ES-I3 (cell line): ENCODE measurements at regions not wholly inside any gene's neighbourhood (a gene's known extent, or its start where the extent isn't known, plus 50 kb on each side); places are given as distances from the start of the nearest gene placed in this dataset.

Experiments used
- H3K36me3 ChIP-seq: 2 replicates; pipeline ENCODE4 v1.6.1; 2013; ENCODE audit warnings: mild to moderate bottlenecking, low read length, control low read depth, moderate library complexity; ENCODE audit not compliant: insufficient read depth
- H3K4me1 ChIP-seq: 2 replicates; pipeline ENCODE4 v1.6.1; 2013; ENCODE audit warnings: mild to moderate bottlenecking, control low read depth, low read length; ENCODE audit not compliant: insufficient read depth
- H3K9ac ChIP-seq: 2 replicates; pipeline ENCODE4 v1.6.1; 2013; ENCODE audit warnings: low read depth, mild to moderate bottlenecking, low read length, moderate library complexity
- H3K9me3 ChIP-seq: 2 replicates; pipeline ENCODE4 v1.6.1; 2013; ENCODE audit warnings: mild to moderate bottlenecking, low read length, moderate library complexity; ENCODE audit not compliant: control insufficient read depth, insufficient read depth

- Histone ChIP-seq H3K4me1 (no peaks in the 10 kb centered on the region), H3K9ac (no peak overlapping the region), H3K9me3 (no peaks in the 10 kb centered on the region), H3K36me3 (no peaks in the 10 kb centered on the region)
Observed at GRCh38 chr14:34187519-34188044, 236.7 kb upstream of the EGLN3 start.

GRCh38 chr14:34187061-34187460 is 236.2 kb upstream of the EGLN3 start:
- no peak overlapping the region for H3K9ac ChIP-seq
- no peaks in the 10 kb centered on the region for H3K4me1 ChIP-seq
- H3K36me3 ChIP-seq: no peaks in the 10 kb centered on the region
- no peaks in the 10 kb centered on the region for H3K9me3 ChIP-seq

GRCh38 chr14:34184126-34184525 is 233.3 kb upstream of the EGLN3 start:
- H3K9me3 ChIP-seq: no peaks in the 10 kb centered on the region
- peaks cover 5% of the 10 kb centered on the region; the same call in 1 of the 2 replicates for H3K4me1 ChIP-seq
- H3K36me3 ChIP-seq: no peaks in the 10 kb centered on the region
- H3K9ac ChIP-seq: no peak overlapping the region

GRCh38 chr14:34183478-34183877 is 232.6 kb upstream of the EGLN3 start:
- H3K9me3 ChIP-seq: no peaks in the 10 kb centered on the region

GRCh38 chr14:34181338-34181737 is 230.5 kb upstream of the EGLN3 start:
- Histone ChIP-seq H3K4me1 (peaks cover 5% of the 10 kb centered on the region; the same call in 1 of the 2 replicates), H3K9ac (no peak overlapping the region), H3K9me3 (no peaks in the 10 kb centered on the region), H3K36me3 (no peaks in the 10 kb centered on the region)

More at GRCh38 chr14:34183478-34183877, 232.6 kb upstream of the EGLN3 start:
- H3K9ac ChIP-seq: no peak overlapping the region
- peaks cover 5% of the 10 kb centered on the region; the same call in 1 of the 2 replicates for H3K4me1 ChIP-seq
- no peaks in the 10 kb centered on the region for H3K36me3 ChIP-seq

GRCh38 chr14:34180869-34181268 is 230.0 kb upstream of the EGLN3 start:
- H3K4me1 ChIP-seq: peaks cover 5% of the 10 kb centered on the region; the same call in 1 of the 2 replicates
- no peaks in the 10 kb centered on the region for H3K9me3 ChIP-seq
- no peak overlapping the region for H3K9ac ChIP-seq
- H3K36me3 ChIP-seq: no peaks in the 10 kb centered on the region

- peaks cover 5% of the 10 kb centered on the region; the same call in 1 of the 2 replicates for H3K4me1 ChIP-seq
- no peaks in the 10 kb centered on the region for H3K36me3 ChIP-seq
- no peak overlapping the region for H3K9ac ChIP-seq
- no peaks in the 10 kb centered on the region for H3K9me3 ChIP-seq
Observed at GRCh38 chr14:34180434-34180833, 229.6 kb upstream of the EGLN3 start.

GRCh38 chr14:34179727-34180126 is 228.9 kb upstream of the EGLN3 start:
- Histone ChIP-seq H3K4me1 (peaks cover 5% of the 10 kb centered on the region; the same call in 1 of the 2 replicates), H3K9me3 (no peaks in the 10 kb centered on the region), H3K36me3 (no peaks in the 10 kb centered on the region), H3K9ac (no peak overlapping the region)

GRCh38 chr14:34177466-34177865 is 226.6 kb upstream of the EGLN3 start:
- Histone ChIP-seq H3K9me3 (no peaks in the 10 kb centered on the region), H3K4me1 (peaks cover 5% of the 10 kb centered on the region; the same call in 1 of the 2 replicates), H3K9ac (no peak overlapping the region), H3K36me3 (no peaks in the 10 kb centered on the region)

GRCh38 chr14:34175574-34175973 is 224.7 kb upstream of the EGLN3 start:
- H3K9ac ChIP-seq: no peak overlapping the region
- peaks cover under 1% of the 10 kb centered on the region; the same call in 1 of the 2 replicates for H3K4me1 ChIP-seq
- H3K9me3 ChIP-seq: no peaks in the 10 kb centered on the region
- H3K36me3 ChIP-seq: no peaks in the 10 kb centered on the region

GRCh38 chr14:34174973-34175372 is 224.1 kb upstream of the EGLN3 start:
- H3K36me3 ChIP-seq: no peaks in the 10 kb centered on the region
- no peaks in the 10 kb centered on the region for H3K4me1 ChIP-seq
- H3K9me3 ChIP-seq: no peaks in the 10 kb centered on the region
- no peak overlapping the region for H3K9ac ChIP-seq

GRCh38 chr14:34173916-34174315 is 223.0 kb upstream of the EGLN3 start:
- H3K4me1 ChIP-seq: no peaks in the 10 kb centered on the region
- H3K9me3 ChIP-seq: no peaks in the 10 kb centered on the region
- no peaks in the 10 kb centered on the region for H3K36me3 ChIP-seq
- H3K9ac ChIP-seq: no peak overlapping the region

GRCh38 chr14:34172550-34173368 is 221.9 kb upstream of the EGLN3 start:
- Histone ChIP-seq H3K4me1 (no peaks in the 10 kb centered on the region), H3K9ac (no peak overlapping the region), H3K9me3 (no peaks in the 10 kb centered on the region), H3K36me3 (no peaks in the 10 kb centered on the region)

- H3K9me3 ChIP-seq: no peaks in the 10 kb centered on the region
- H3K9ac ChIP-seq: no peak overlapping the region
- H3K4me1 ChIP-seq: no peaks in the 10 kb centered on the region
- H3K36me3 ChIP-seq: no peaks in the 10 kb centered on the region
Observed at GRCh38 chr14:34172173-34172451, 221.2 kb upstream of the EGLN3 start.

GRCh38 chr14:34171431-34172172 is 220.7 kb upstream of the EGLN3 start:
- no peak overlapping the region for H3K9ac ChIP-seq
- no peaks in the 10 kb centered on the region for H3K4me1 ChIP-seq
- no peaks in the 10 kb centered on the region for H3K9me3 ChIP-seq
- no peaks in the 10 kb centered on the region for H3K36me3 ChIP-seq
